ENCODE measurements at regions not wholly inside any gene's neighbourhood (a gene's known extent, or its start where the extent isn't known, plus 50 kb on each side); places are given as distances from the start of the nearest gene placed in this dataset.
"Not testable (repeated sequence)": the region's sequence is repeated elsewhere in the genome, so short reads cannot be mapped to it uniquely, and the experiment has no call there.

DNA sequence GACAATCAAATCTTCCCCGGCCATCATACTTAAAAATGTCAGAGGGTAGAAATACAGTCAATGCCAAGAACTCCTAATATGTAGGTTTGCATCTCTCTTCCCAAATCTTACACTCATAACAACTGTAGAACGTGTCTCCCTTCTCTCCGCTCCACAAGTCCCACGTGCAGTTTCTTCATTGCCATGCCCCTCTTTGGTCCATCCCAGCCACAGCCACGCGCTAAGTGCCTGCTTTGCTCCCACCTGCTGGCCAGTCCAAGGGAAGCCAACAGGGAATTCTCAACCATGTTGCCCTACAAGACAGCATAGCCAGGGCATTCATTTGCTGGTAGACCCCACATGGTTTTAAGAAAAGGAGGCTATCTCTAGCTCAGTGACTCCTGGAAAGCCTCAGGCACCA is 420.6 kb upstream of the ISX start:
- H3K27me3 ChIP-seq = no peaks in the 10 kb centered on the region
- H3K9me3 ChIP-seq = no peaks in the 10 kb centered on the region
- H3K36me3 ChIP-seq = no peaks in the 10 kb centered on the region
- H3K4me3 ChIP-seq = no peak overlapping the region
- H3K27ac ChIP-seq = no peak overlapping the region
- TF ChIP-seq, protein P1, sequence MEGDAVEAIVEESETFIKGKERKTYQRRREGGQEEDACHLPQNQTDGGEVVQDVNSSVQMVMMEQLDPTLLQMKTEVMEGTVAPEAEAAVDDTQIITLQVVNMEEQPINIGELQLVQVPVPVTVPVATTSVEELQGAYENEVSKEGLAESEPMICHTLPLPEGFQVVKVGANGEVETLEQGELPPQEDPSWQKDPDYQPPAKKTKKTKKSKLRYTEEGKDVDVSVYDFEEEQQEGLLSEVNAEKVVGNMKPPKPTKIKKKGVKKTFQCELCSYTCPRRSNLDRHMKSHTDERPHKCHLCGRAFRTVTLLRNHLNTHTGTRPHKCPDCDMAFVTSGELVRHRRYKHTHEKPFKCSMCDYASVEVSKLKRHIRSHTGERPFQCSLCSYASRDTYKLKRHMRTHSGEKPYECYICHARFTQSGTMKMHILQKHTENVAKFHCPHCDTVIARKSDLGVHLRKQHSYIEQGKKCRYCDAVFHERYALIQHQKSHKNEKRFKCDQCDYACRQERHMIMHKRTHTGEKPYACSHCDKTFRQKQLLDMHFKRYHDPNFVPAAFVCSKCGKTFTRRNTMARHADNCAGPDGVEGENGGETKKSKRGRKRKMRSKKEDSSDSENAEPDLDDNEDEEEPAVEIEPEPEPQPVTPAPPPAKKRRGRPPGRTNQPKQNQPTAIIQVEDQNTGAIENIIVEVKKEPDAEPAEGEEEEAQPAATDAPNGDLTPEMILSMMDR (IDR thresholded peaks at IDR 0.05) = no peak
- H3K4me1 ChIP-seq = no peaks in the 10 kb centered on the region
- no peak for DNase-seq (ENCODE audit: low spot score)

DNA sequence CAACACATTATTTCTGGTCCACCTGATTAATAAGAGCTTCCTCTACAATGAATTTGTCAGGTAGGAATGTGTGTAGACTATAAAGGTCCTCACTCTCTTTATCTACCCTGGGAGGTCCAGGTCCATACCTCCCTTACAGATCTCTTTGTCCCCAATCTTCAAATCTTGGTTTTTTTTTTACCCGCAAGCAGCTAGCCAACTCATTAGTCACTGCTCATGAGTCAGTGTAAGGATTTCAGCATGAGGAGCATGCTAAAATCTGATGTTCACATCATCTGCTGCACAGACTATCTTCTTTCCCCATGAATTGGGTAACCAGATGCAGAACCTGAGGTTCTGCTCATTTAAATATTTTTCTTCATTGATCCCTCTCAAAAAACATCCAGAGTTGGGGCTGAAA is 397.0 kb upstream of the ISX start:
- no peaks in the 10 kb centered on the region for H3K27me3 ChIP-seq
- H3K9me3 ChIP-seq = no peaks in the 10 kb centered on the region
- no peak overlapping the region for H3K27ac ChIP-seq
- TF ChIP-seq, protein P1 (IDR thresholded peaks at IDR 0.05) = no peak
- no peaks in the 10 kb centered on the region for H3K36me3 ChIP-seq
- no peak for DNase-seq (ENCODE audit: low spot score)
- H3K4me1 ChIP-seq = no peaks in the 10 kb centered on the region
- H3K4me3 ChIP-seq = no peak overlapping the region

DNA sequence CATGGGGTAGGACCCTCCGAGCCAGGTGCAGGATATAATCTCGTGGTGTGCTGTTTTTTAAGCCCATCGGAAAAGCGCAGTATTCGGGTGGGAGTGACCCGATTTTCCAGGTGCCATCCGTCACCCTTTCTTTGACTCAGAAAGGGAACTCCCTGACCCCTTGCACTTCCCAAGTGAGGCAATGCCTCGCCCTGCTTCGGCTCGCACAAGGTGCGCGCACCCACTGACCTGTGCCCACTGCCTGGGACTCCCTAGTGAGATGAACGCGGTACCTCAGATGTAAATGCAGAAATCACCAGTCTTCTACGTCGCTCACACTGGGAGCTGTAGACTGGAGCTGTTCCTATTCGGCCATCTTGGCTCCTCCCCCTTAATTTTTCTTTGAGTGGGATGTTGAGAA is 382.9 kb upstream of the ISX start:
- H3K36me3 ChIP-seq; H3K27ac ChIP-seq; H3K4me3 ChIP-seq; H3K4me1 ChIP-seq; H3K9me3 ChIP-seq; DNase-seq (ENCODE audit: low spot score); H3K27me3 ChIP-seq: not testable (repeated sequence)

DNA sequence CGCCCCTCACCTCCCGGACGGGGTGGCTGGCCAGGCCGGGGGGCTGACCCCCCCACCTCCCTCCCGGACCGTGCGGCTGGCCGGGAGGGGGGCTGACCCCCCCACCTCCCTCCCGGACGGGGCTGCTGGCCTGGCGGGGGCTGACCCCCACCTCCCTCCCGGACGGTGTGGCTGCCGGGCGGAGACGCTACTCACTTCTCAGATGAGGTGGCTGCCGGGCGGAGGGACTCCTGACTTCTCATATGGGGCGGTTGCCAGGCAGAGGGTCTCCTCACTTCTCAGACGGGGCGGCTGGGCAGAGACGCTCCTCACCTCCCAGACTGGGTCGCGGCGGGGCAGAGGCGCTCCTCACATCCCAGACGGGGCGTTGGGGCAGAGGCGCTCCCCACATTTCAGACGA is 381.7 kb upstream of the ISX start:
- H3K36me3 ChIP-seq; H3K4me1 ChIP-seq; H3K27ac ChIP-seq; H3K27me3 ChIP-seq; H3K4me3 ChIP-seq; DNase-seq (ENCODE audit: low spot score); H3K9me3 ChIP-seq: not testable (repeated sequence)

DNA sequence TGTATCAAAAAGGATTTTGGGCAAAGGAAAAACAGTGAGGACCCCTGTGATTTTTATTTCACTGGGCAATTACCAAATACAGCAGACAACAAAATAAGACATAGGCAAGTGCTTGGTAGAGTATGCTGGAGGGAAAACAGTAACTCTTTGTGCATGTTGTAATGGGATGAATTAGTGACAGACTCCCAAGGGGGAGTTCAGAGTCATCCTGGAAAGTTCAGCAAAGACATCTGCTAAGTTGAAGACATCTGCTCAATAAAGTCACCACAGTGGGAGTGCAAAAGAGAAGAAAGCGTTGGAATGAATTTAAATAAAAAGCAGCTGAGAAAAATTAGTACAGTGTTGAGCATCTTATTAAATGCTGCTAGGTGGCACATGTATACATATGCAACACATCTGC is 378.8 kb upstream of the ISX start:
- Histone ChIP-seq H3K4me3 (no peak overlapping the region), H3K27ac (no peak overlapping the region), H3K4me1 (no peaks in the 10 kb centered on the region), H3K9me3 (no peaks in the 10 kb centered on the region), H3K36me3 (no peaks in the 10 kb centered on the region), H3K27me3 (no peaks in the 10 kb centered on the region)
- DNase-seq (ENCODE audit: low spot score) = no peak
- TF ChIP-seq, protein P1 (IDR thresholded peaks at IDR 0.05) = no peak

DNA sequence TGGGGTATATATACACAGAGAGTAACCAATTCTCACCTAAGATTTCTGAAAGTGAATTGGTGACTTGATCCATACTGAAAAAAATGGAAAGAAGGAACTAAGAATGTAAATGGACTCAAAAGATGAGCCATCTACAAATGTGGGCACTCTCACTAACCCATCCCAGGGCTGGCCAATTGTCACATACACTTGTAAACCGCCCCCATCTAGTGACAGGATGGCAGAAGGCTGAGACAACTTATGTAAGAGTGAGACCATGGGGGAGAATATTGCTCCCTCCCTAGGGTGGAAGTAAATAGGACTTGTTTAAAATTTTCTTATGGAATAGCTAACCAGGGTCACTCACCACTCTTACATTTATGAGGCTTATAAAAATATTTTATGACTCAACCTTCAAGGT is 377.1 kb upstream of the ISX start:
- no peaks in the 10 kb centered on the region for H3K4me1 ChIP-seq

DNA sequence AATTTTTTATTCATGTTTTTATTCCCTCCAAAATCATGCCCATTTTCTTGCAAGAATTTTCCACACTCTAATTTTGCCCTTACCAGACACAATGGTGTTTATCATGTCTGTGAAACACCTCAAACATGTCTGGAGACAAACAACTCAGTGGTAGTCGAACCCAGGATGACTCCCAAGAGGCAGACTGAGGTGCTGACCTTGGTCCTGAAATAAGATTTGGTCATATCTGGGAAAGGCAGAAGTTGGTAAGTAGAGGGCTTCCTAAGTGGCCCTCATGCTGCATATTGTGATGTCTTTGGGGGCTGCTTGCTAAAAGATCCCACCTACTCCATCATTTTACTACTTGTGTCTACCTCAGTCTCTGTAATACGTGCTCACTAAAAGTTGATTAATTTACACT is 369.4 kb upstream of the ISX start:
- Histone ChIP-seq H3K4me1 (no peaks in the 10 kb centered on the region), H3K27ac (no peak overlapping the region), H3K4me3 (no peak overlapping the region), H3K9me3 (no peaks in the 10 kb centered on the region), H3K36me3 (no peaks in the 10 kb centered on the region), H3K27me3 (no peaks in the 10 kb centered on the region)
- DNase-seq (ENCODE audit: low spot score) = no peak
- TF ChIP-seq, protein P1 (IDR thresholded peaks at IDR 0.05) = no peak

More for the DNA sequence above, 377.1 kb upstream of the ISX start:
- Histone ChIP-seq H3K4me3 (no peak overlapping the region), H3K9me3 (no peaks in the 10 kb centered on the region), H3K36me3 (no peaks in the 10 kb centered on the region), H3K27ac (no peak overlapping the region), H3K27me3 (no peaks in the 10 kb centered on the region)
- DNase-seq (ENCODE audit: low spot score) = no peak
- TF ChIP-seq, protein P1 (IDR thresholded peaks at IDR 0.05) = no peak

Data from right atrium auricular region (tissue), 2 donors.